IMR-90 (cell line): ENCODE measurements at regions not wholly inside any gene's neighbourhood (a gene's known extent, or its start where the extent isn't known, plus 50 kb on each side); places are given as distances from the start of the nearest gene placed in this dataset.

Experiments used
- BHLHE40 ChIP-seq: fragments of 150-350 bp; IDR thresholded peaks from 2 replicates; pipeline ENCODE4 v1.6.1; 2016; ENCODE audit warnings: mild to moderate bottlenecking, low read depth, low read length
- CEBPB ChIP-seq: IDR thresholded peaks from 2 replicates; pipeline ENCODE4 v1.6.1; 2012; ENCODE audit warnings: low read depth, low read length, improper control_type of control experiment
- CHD1 ChIP-seq: IDR thresholded peaks from 2 replicates; pipeline ENCODE4 v1.6.1; 2012; ENCODE audit warnings: low read depth, low read length, improper control_type of control experiment
- FOS ChIP-seq: fragments of 150-350 bp; IDR thresholded peaks from 2 replicates; pipeline ENCODE4 v1.6.1; 2016; ENCODE audit warnings: low read depth, low read length
- MAFK ChIP-seq: IDR thresholded peaks from 2 replicates; pipeline ENCODE4 v1.6.1; 2012; ENCODE audit warnings: low read depth, low read length, improper control_type of control experiment
- MXI1 ChIP-seq: IDR thresholded peaks from 2 replicates; pipeline ENCODE4 v1.6.1; 2012; ENCODE audit warnings: low read depth, mild to moderate bottlenecking, low read length, moderate library complexity, borderline replicate concordance
- NFE2L2 ChIP-seq: fragments of 150-350 bp; IDR thresholded peaks from 2 replicates; pipeline ENCODE4 v1.6.1; 2016; ENCODE audit warnings: low read depth, mild to moderate bottlenecking, low read length
- POLR2A ChIP-seq: IDR thresholded peaks from 2 replicates; pipeline ENCODE4 v1.6.1; 2012; ENCODE audit warnings: mild to moderate bottlenecking, low read depth, low read length
- RAD21 ChIP-seq: IDR thresholded peaks from 2 replicates; pipeline ENCODE4 v1.6.1; 2012; ENCODE audit warnings: low read length, improper control_type of control experiment
- RFX5 ChIP-seq: IDR thresholded peaks from 2 replicates; pipeline ENCODE4 v1.8.0; 2012; ENCODE audit warnings: low read depth, mild to moderate bottlenecking, low read length, moderate library complexity
- SMC3 ChIP-seq: fragments of 150-350 bp; IDR thresholded peaks from 2 replicates; pipeline ENCODE4 v1.6.1; 2016; ENCODE audit warnings: low read depth, mild to moderate bottlenecking, antibody characterized with exemption, low read length, moderate library complexity
- USF2 ChIP-seq: fragments of 150-350 bp; IDR thresholded peaks from 2 replicates; pipeline ENCODE4 v1.6.1; 2017; ENCODE audit warnings: mild to moderate bottlenecking, antibody characterized with exemption, low read length, low read depth
- TF ChIP-seq, protein P1 (sequence below): conservative IDR thresholded peaks from 2 replicates; pipeline ENCODE4 v1.5.1; 2012; ENCODE audit warnings: mild to moderate bottlenecking, low read depth, low read length, improper control_type of control experiment
- TF ChIP-seq, protein P2 (sequence below): fragments of 150-350 bp; IDR thresholded peaks from 2 replicates; pipeline ENCODE4 v1.6.1; 2016; ENCODE audit warnings: low read depth, mild to moderate bottlenecking, low read length, moderate library complexity, borderline replicate concordance

DNA sequence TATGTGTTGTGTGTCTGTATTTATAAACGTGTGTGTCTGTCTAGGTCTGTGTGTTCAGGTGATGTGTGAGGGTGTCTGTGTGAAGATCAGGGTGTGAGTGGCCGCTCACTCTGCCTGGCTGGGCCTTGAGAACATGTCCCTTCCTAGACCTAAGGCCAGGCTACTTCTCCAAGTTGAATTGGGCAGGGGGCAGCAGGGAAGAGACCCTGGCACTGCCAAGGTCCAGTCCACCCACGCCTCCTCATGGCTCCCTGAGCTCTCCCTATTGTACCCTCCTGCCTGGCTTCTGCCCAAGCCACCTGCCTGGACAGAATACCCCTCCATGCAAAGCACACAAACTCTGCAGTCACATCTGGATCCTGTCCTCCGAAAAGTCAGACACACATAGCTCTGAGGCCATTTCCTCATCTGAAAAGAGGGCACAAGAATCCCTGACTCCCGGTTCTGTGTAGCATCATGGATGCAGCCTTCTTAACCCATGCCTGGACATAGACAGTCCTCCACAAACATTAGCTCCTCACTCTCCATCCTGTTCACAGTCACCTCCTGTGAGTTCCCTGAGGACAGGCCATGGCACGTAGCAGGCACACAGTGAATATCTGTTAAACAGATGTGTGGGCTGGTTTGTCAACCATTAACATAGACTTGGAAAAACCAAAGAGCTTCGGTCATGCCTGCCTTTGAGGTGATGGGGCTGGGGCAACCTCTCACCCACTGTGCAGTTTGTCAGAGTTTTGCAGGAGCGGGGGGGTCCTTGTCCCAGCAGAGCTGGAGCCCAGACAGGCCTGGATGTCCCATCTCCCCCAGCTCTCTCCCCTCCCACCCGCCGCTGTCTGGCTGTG is 167.8 kb upstream of the MVB12B start:
- TF ChIP-seq, protein P1, sequence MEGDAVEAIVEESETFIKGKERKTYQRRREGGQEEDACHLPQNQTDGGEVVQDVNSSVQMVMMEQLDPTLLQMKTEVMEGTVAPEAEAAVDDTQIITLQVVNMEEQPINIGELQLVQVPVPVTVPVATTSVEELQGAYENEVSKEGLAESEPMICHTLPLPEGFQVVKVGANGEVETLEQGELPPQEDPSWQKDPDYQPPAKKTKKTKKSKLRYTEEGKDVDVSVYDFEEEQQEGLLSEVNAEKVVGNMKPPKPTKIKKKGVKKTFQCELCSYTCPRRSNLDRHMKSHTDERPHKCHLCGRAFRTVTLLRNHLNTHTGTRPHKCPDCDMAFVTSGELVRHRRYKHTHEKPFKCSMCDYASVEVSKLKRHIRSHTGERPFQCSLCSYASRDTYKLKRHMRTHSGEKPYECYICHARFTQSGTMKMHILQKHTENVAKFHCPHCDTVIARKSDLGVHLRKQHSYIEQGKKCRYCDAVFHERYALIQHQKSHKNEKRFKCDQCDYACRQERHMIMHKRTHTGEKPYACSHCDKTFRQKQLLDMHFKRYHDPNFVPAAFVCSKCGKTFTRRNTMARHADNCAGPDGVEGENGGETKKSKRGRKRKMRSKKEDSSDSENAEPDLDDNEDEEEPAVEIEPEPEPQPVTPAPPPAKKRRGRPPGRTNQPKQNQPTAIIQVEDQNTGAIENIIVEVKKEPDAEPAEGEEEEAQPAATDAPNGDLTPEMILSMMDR, result no peak
- TF ChIP-seq USF2 (no peak), MXI1 (no peak), NFE2L2 (no peak), RAD21 (no peak), POLR2A (no peak), BHLHE40 (no peak), CEBPB (no peak), RFX5 (no peak), MAFK (no peak), SMC3 (no peak), CHD1 (no peak), FOS (no peak)
- TF ChIP-seq, protein P2, sequence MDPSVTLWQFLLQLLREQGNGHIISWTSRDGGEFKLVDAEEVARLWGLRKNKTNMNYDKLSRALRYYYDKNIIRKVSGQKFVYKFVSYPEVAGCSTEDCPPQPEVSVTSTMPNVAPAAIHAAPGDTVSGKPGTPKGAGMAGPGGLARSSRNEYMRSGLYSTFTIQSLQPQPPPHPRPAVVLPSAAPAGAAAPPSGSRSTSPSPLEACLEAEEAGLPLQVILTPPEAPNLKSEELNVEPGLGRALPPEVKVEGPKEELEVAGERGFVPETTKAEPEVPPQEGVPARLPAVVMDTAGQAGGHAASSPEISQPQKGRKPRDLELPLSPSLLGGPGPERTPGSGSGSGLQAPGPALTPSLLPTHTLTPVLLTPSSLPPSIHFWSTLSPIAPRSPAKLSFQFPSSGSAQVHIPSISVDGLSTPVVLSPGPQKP, result no peak
